Tibial nerve (tissue), 4 donors: ENCODE measurements at regions not wholly inside any gene's neighbourhood (a gene's known extent, or its start where the extent isn't known, plus 50 kb on each side); places are given as distances from the start of the nearest gene placed in this dataset.

Source experiments
- DNase-seq, 2 donors: peaks; one replicate each; pipeline ENCODE4 v3.0.0-alpha.2; 2019; ENCODE audit warnings: low spot score in 2 of 2
- H3K27ac ChIP-seq, 4 donors: fragments of 200-600 bp; sonication (generic) in 3 of 4; one replicate each; pipeline ENCODE4 v1.5.1; 2017 to 2019; ENCODE audit warnings: mild to moderate bottlenecking in 1 of 4
- H3K27me3 ChIP-seq, 2 donors: fragments of 200-600 bp; sonication (generic) in 1 of 2; one replicate each; pipeline versions ENCODE4 v1.5.1 to v1.6.0; 2017 to 2019
- H3K36me3 ChIP-seq, 3 donors: fragments of 200-600 bp; sonication (generic); one replicate each; pipeline ENCODE4 v1.5.1; 2018 to 2019
- H3K4me1 ChIP-seq, 4 donors: fragments of 200-600 bp; sonication (generic) in 3 of 4; one replicate each; pipeline ENCODE4 v1.5.1; 2017 to 2019
- H3K4me3 ChIP-seq, 4 donors: fragments of 200-600 bp; sonication (generic) in 3 of 4; one replicate each; pipeline ENCODE4 v1.5.1; 2017 to 2019; ENCODE audit warnings: mild to moderate bottlenecking in 1 of 4, moderate library complexity in 1 of 4
- H3K9me3 ChIP-seq, 4 donors: fragments of 200-600 bp; sonication (generic) in 3 of 4; one replicate each; pipeline ENCODE4 v1.5.1; 2017 to 2019
- EP300 ChIP-seq, 2 donors: sonication (generic); formaldehyde crosslinking; IDR thresholded peaks; one replicate each; pipeline ENCODE4 v1.6.1; 2017; ENCODE audit warnings: antibody characterized with exemption in 2 of 2, mild to moderate bottlenecking in 1 of 2
- POLR2A ChIP-seq, 2 donors: fragments of 450-650 bp; IDR thresholded peaks; one replicate each; pipeline ENCODE4 v1.6.1; 2017; ENCODE audit warnings: antibody characterized with exemption in 2 of 2, mild to moderate bottlenecking in 2 of 2, moderate library complexity in 2 of 2
- WGBS, 2 donors: methylation state at CpG; one replicate each; pipeline ENCODE4 v1.1.5; 2018; 5-methylcytosine and 5-hydroxymethylcytosine counted together
- TF ChIP-seq, protein P1 (sequence below), 5 experiments: fragments of 200-600 bp in 3 of 5; fragments of 450-650 bp in 2 of 5; sonication (generic) in 3 of 5; IDR thresholded peaks; one replicate each; pipeline ENCODE4 v1.5.1; 2016 to 2019; ENCODE audit warnings: antibody characterized with exemption in 5 of 5, mild to moderate bottlenecking in 3 of 5, moderate library complexity in 2 of 5

DNA sequence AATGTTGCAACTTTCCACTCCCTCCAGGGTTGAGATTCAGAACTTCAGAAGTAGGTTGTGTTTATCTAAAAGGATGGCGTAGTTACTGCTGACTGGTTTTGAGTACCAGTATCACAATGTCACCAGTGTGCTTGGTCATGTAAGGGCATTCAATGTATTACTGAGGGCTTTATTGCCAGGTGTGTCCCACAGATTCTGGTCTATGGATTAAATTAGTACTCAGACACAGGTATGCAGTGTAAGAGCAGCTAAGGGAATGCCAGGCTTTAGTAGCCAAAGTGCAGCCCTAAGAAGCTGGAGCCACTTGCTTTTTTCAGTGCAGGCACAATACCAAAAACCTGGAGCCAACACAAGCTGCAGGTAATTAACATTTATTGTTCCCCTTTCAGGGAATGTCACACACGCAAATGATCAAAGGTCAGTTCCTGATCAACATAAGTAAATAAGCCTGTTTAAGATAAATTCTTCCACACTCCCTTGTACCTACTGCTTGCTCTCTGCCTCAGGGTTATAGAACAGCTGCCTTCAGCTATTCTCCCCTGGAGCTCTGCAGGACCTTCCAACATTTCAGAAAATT is 130.1 kb upstream of the ZNF91 start:
- WGBS, 2 donors, result 60 to 73% methylated on average over 2 of the region's 2 CpGs
- H3K27me3 ChIP-seq, result no peaks in the 10 kb centered on the region
- no peaks in the 10 kb centered on the region for H3K36me3 ChIP-seq
- H3K9me3 ChIP-seq, result peaks cover 0 to 20% (median 0%) of the 10 kb centered on the region in 4 donors
- TF ChIP-seq POLR2A (IDR thresholded peaks at IDR 0.05) (no peak), EP300 (IDR thresholded peaks at IDR 0.05) (no peak)
- TF ChIP-seq, protein P1, sequence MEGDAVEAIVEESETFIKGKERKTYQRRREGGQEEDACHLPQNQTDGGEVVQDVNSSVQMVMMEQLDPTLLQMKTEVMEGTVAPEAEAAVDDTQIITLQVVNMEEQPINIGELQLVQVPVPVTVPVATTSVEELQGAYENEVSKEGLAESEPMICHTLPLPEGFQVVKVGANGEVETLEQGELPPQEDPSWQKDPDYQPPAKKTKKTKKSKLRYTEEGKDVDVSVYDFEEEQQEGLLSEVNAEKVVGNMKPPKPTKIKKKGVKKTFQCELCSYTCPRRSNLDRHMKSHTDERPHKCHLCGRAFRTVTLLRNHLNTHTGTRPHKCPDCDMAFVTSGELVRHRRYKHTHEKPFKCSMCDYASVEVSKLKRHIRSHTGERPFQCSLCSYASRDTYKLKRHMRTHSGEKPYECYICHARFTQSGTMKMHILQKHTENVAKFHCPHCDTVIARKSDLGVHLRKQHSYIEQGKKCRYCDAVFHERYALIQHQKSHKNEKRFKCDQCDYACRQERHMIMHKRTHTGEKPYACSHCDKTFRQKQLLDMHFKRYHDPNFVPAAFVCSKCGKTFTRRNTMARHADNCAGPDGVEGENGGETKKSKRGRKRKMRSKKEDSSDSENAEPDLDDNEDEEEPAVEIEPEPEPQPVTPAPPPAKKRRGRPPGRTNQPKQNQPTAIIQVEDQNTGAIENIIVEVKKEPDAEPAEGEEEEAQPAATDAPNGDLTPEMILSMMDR (IDR thresholded peaks at IDR 0.05), result no peak
- H3K27ac ChIP-seq, result no peak overlapping the region
- no peaks in the 10 kb centered on the region for H3K4me1 ChIP-seq
- no peak overlapping the region for H3K4me3 ChIP-seq
- no peak for DNase-seq

DNA sequence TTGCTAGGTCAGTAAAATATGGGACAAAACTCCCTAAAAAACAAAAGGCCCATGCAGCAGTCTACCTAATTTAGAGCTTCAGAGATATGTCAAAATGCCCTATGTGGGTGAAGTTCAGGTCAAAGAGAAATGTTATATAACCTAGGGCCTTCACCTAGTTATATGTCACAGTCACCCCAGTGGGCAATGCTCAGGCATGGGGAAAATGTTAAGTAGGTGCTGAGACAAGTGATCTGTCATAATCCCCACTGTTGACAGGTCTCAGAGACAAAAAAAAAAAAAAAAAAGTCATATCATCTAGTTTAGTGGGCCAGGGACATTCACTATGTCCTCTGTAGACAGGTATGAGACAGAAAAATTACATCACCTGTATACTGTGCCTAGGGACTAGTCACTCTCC is 128.6 kb upstream of the ZNF91 start:
- TF ChIP-seq, protein P1 (IDR thresholded peaks at IDR 0.05), result no peak
- TF ChIP-seq EP300 (IDR thresholded peaks at IDR 0.05) (no peak), POLR2A (IDR thresholded peaks at IDR 0.05) (no peak)
- H3K4me1 ChIP-seq, result no peaks in the 10 kb centered on the region
- H3K27me3 ChIP-seq, result no peaks in the 10 kb centered on the region
- peaks cover 0 to 13% (median 0%) of the 10 kb centered on the region in 4 donors for H3K9me3 ChIP-seq
- H3K27ac ChIP-seq, result no peak overlapping the region
- no peak for DNase-seq
- no peaks in the 10 kb centered on the region for H3K36me3 ChIP-seq
- no peak overlapping the region for H3K4me3 ChIP-seq

DNA sequence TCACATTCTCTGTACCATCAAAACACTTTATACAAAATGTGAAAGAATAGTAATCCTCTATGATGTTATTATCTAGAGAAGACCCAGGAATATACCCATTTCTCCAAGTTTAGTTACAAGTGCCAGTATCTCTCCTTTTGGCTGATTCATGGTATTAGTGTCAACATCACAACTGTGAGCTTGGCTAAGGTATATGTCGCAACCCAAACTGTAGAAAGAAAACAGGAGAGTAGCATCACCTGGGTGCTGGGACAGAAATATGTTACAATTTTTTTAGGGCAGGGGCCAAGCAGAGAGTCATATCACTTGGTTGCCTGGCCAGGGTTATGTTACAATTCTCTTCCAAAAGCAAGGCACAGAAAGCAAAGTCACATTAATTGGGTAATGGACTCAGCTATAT is 127.2 kb upstream of the ZNF91 start:
- Histone ChIP-seq H3K27ac (no peak overlapping the region), H3K9me3 (peaks cover 0 to 4% (median 0%) of the 10 kb centered on the region in 4 donors), H3K36me3 (no peaks in the 10 kb centered on the region), H3K4me3 (no peak overlapping the region), H3K27me3 (no peaks in the 10 kb centered on the region), H3K4me1 (no peaks in the 10 kb centered on the region)
- no peak for DNase-seq
- TF ChIP-seq, protein P1 (IDR thresholded peaks at IDR 0.05), result no peak
- TF ChIP-seq EP300 (IDR thresholded peaks at IDR 0.05), result no peak
- no peak for TF ChIP-seq POLR2A (IDR thresholded peaks at IDR 0.05)
- WGBS, 2 donors, result 83 to 96% methylated on average over 1 of the region's 1 CpG

DNA sequence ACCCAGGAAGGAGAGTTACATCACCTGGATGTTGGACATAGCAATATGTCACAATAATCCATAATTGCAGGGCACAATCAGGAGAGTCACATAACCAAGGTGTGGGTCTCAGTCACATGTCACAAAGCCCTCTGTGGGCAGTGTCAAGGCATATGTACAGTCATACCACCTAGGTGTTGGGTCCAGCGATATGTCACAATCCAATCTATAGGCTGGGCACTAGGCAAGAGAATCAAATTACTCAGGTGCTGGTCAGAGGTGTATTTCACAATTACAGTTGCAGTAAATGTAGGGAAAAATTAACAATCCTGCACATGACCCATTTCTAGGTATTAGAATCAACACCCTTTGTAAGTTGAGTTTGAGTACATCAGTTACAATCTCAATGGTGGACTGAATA is 126.2 kb upstream of the ZNF91 start:
- TF ChIP-seq, protein P1 (IDR thresholded peaks at IDR 0.05), result no peak
- no peak for TF ChIP-seq EP300 (IDR thresholded peaks at IDR 0.05)
- TF ChIP-seq POLR2A (IDR thresholded peaks at IDR 0.05), result no peak
- H3K9me3 ChIP-seq, result no peaks in the 10 kb centered on the region
- 88 to 93% methylated on average over 1 of the region's 1 CpG for WGBS, 2 donors
- H3K27me3 ChIP-seq, result no peaks in the 10 kb centered on the region
- DNase-seq, result no peak
- no peak overlapping the region for H3K4me3 ChIP-seq
- no peak overlapping the region for H3K27ac ChIP-seq
- no peaks in the 10 kb centered on the region for H3K4me1 ChIP-seq
- no peaks in the 10 kb centered on the region for H3K36me3 ChIP-seq

DNA sequence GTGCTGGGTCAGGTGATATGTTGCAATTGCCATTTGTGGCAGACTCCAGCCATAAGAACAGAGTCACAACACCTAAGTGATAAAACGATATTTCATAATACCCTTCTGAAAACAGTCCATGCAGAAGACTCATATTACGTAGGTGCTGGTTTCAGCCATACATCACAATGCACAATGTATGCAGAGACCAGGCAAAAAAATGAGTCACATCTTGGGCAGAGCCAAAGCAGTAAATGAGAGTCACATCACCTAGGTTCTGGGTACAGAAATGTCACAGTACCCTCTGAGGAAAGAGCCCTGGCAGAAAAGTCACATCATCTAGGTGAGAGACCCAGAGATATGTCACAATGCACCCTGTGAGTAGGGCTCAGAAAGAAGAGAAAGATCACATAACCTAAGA is 125.2 kb upstream of the ZNF91 start:
- Histone ChIP-seq H3K9me3 (no peaks in the 10 kb centered on the region), H3K4me1 (no peaks in the 10 kb centered on the region), H3K36me3 (no peaks in the 10 kb centered on the region), H3K27ac (no peak overlapping the region), H3K4me3 (no peak overlapping the region), H3K27me3 (no peaks in the 10 kb centered on the region)
- WGBS, 2 donors, result 71 to 80% methylated on average over 2 of the region's 2 CpGs
- TF ChIP-seq, protein P1 (IDR thresholded peaks at IDR 0.05), result no peak
- DNase-seq, result no peak
